HG03135 (cell line): ENCODE measurements at regions not wholly inside any gene's neighbourhood (a gene's known extent, or its start where the extent isn't known, plus 50 kb on each side); places are given as distances from the start of the nearest gene placed in this dataset.

Source experiments
- ATAC-seq: cut with Tn5 transposase; IDR thresholded peaks from one replicate; pipeline ENCODE4 v1.9.1; 2021; ENCODE audit warnings: mild to moderate bottlenecking, moderate library complexity; ENCODE audit not compliant: unreplicated experiment

- no peak for ATAC-seq
Measured at GRCh38 chr9:20014168-20014567, 225.3 kb upstream of the SLC24A2 start.

GRCh38 chr9:20012232-20012631 is 223.4 kb upstream of the SLC24A2 start:
- no peak for ATAC-seq

- no peak for ATAC-seq
Measured at GRCh38 chr9:20009606-20010005, 220.8 kb upstream of the SLC24A2 start.

GRCh38 chr9:20002011-20002410 is 213.2 kb upstream of the SLC24A2 start:
- ATAC-seq = no peak

GRCh38 chr9:20001058-20001457 is 212.2 kb upstream of the SLC24A2 start:
- no peak for ATAC-seq

- ATAC-seq = peak; percentile 87
Measured at GRCh38 chr9:19999491-20000057, 210.7 kb upstream of the SLC24A2 start.

GRCh38 chr9:19998823-19999455 is 210.1 kb upstream of the SLC24A2 start:
- no peak for ATAC-seq

GRCh38 chr9:19998153-19998552 is 209.3 kb upstream of the SLC24A2 start:
- ATAC-seq = no peak

GRCh38 chr9:19995619-19996018 is 206.8 kb upstream of the SLC24A2 start:
- no peak for ATAC-seq

- ATAC-seq = no peak
Measured at GRCh38 chr9:19994296-19994695, 205.5 kb upstream of the SLC24A2 start.

- ATAC-seq = no peak
Measured at GRCh38 chr9:19992556-19992955, 203.7 kb upstream of the SLC24A2 start.

GRCh38 chr9:19989213-19989612 is 200.4 kb upstream of the SLC24A2 start:
- no peak for ATAC-seq

GRCh38 chr9:19988281-19988680 is 199.4 kb upstream of the SLC24A2 start:
- ATAC-seq = no peak

GRCh38 chr9:19985081-19985480 is 196.2 kb upstream of the SLC24A2 start:
- ATAC-seq = no peak

- ATAC-seq = no peak
Measured at GRCh38 chr9:19976226-19976625, 187.4 kb upstream of the SLC24A2 start.

- no peak for ATAC-seq
Measured at GRCh38 chr9:19975499-19975898, 186.7 kb upstream of the SLC24A2 start.

GRCh38 chr9:19969721-19970120 is 180.9 kb upstream of the SLC24A2 start:
- ATAC-seq = no peak

GRCh38 chr9:19967888-19968459 is 179.1 kb upstream of the SLC24A2 start:
- no peak for ATAC-seq

GRCh38 chr9:19967216-19967887 is 178.5 kb upstream of the SLC24A2 start:
- no peak for ATAC-seq

GRCh38 chr9:19965336-19965735 is 176.5 kb upstream of the SLC24A2 start:
- no peak for ATAC-seq

- no peak for ATAC-seq
Measured at GRCh38 chr9:19947996-19948395, 159.2 kb upstream of the SLC24A2 start.
